ENCODE measurements at regions not wholly inside any gene's neighbourhood (a gene's known extent, or its start where the extent isn't known, plus 50 kb on each side); places are given as distances from the start of the nearest gene placed in this dataset.

DNA sequence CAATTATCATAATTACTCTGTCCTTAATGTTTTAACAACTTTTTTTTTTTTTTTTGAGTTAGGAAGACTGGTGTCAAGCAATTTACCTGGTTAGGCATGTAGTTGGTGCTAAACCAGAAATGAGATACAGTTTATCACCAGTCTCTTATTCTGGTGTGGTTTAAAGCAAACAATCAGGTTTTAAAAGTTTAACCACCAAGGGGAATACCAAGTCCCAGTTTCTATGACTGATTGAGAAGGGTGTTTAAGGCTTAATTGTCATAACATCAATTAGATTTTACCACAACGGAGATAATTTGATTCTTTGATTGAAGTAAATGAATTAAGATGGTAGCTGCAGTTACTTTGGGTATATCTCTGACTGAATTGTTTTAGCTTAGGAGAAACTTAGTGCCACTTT lies 197.8 kb downstream of the TFAP2B start:
- no peak for DNase-seq (ENCODE audit: low spot score, unreplicated experiment)
- Mint-ChIP-seq H3K4me3 (ENCODE audit: low read depth) (no peak overlapping the region), H3K4me1 (ENCODE audit: low read depth) (no peaks in the 10 kb centered on the region), H3K9me3 (ENCODE audit: low read depth) (no peaks in the 10 kb centered on the region), H3K36me3 (ENCODE audit: insufficient read depth) (no peaks in the 10 kb centered on the region), H3K27ac (no peak overlapping the region), H3K27me3 (no peaks in the 10 kb centered on the region)
- TF ChIP-seq, protein P1, sequence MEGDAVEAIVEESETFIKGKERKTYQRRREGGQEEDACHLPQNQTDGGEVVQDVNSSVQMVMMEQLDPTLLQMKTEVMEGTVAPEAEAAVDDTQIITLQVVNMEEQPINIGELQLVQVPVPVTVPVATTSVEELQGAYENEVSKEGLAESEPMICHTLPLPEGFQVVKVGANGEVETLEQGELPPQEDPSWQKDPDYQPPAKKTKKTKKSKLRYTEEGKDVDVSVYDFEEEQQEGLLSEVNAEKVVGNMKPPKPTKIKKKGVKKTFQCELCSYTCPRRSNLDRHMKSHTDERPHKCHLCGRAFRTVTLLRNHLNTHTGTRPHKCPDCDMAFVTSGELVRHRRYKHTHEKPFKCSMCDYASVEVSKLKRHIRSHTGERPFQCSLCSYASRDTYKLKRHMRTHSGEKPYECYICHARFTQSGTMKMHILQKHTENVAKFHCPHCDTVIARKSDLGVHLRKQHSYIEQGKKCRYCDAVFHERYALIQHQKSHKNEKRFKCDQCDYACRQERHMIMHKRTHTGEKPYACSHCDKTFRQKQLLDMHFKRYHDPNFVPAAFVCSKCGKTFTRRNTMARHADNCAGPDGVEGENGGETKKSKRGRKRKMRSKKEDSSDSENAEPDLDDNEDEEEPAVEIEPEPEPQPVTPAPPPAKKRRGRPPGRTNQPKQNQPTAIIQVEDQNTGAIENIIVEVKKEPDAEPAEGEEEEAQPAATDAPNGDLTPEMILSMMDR (IDR thresholded peaks at IDR 0.05; ENCODE audit: unreplicated experiment): no peak

DNA sequence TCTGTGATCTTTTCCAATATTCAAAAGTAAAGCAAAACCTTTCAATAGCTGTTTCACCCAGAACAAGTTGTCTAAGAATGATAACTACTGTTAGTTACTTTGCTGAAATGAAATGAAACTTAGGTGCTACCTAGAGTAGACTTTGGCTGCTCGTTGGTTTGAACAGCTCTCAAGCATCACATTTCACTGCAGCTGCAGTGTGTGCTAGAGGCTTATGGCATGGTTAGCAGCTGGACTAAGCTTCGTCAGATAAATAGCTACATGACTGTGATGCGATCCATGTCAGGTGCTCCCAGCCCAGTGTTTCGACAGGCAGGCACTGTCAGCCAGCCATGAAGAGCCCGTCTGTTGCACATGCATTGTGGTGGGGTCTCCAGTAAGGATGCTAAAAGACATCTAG lies 201.1 kb downstream of the TFAP2B start:
- Mint-ChIP-seq H3K4me3 (ENCODE audit: low read depth) (no peak overlapping the region), H3K27ac (no peak overlapping the region), H3K36me3 (ENCODE audit: insufficient read depth) (no peaks in the 10 kb centered on the region), H3K27me3 (no peaks in the 10 kb centered on the region), H3K4me1 (ENCODE audit: low read depth) (peaks cover 2% of the 10 kb centered on the region), H3K9me3 (ENCODE audit: low read depth) (no peaks in the 10 kb centered on the region)
- DNase-seq (ENCODE audit: low spot score, unreplicated experiment): no peak
- TF ChIP-seq, protein P1 (IDR thresholded peaks at IDR 0.05; ENCODE audit: unreplicated experiment): no peak

DNA sequence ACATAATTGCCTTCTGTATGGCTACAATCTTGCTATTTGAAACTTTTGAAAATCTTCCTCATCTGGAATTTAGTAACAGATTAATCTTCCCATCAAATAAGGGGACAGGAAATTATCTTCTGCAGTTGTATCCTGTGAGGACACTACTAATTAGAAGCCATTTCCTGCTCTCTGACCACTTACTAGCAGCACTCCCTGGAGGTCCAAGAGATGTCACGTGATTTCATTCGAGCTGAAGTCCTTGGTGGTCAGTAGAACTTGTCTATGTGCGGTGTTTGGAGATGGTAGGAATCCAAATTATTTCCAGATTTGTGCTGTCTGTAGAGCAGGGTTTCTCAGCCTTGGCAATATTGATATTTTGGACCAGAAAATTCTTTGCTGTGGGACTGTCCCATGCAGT lies 202.5 kb downstream of the TFAP2B start:
- no peak for DNase-seq (ENCODE audit: low spot score, unreplicated experiment)
- Mint-ChIP-seq H3K27ac (no peak overlapping the region), H3K36me3 (ENCODE audit: insufficient read depth) (no peaks in the 10 kb centered on the region), H3K4me3 (ENCODE audit: low read depth) (no peak overlapping the region), H3K9me3 (ENCODE audit: low read depth) (no peaks in the 10 kb centered on the region), H3K4me1 (ENCODE audit: low read depth) (peaks cover 2% of the 10 kb centered on the region), H3K27me3 (no peaks in the 10 kb centered on the region)
- TF ChIP-seq, protein P1 (IDR thresholded peaks at IDR 0.05; ENCODE audit: unreplicated experiment): no peak

DNA sequence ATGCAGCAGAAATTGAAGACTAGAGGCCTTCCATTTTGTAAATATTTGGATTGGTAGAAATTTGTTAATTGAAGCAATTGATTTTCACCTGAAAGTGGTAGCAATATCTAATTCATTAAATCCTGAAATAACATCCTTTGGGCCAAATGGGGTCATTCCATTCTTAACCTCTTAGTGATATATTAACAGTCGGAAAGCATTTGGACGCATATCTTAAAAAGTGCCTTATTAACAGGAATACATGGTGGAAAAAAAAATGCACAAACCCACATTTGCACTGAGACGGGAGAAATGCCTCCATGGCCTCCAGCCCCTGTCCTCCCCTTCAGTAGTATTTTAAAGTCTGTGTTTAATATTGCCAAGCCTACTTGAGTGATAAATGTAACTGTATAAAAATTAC lies 205.5 kb downstream of the TFAP2B start:
- Mint-ChIP-seq H3K36me3 (ENCODE audit: insufficient read depth) (no peaks in the 10 kb centered on the region), H3K4me1 (ENCODE audit: low read depth) (peaks cover 2% of the 10 kb centered on the region), H3K4me3 (ENCODE audit: low read depth) (no peak overlapping the region), H3K27ac (no peak overlapping the region), H3K9me3 (ENCODE audit: low read depth) (no peaks in the 10 kb centered on the region), H3K27me3 (no peaks in the 10 kb centered on the region)
- DNase-seq (ENCODE audit: low spot score, unreplicated experiment): no peak
- TF ChIP-seq, protein P1 (IDR thresholded peaks at IDR 0.05; ENCODE audit: unreplicated experiment): no peak

DNA sequence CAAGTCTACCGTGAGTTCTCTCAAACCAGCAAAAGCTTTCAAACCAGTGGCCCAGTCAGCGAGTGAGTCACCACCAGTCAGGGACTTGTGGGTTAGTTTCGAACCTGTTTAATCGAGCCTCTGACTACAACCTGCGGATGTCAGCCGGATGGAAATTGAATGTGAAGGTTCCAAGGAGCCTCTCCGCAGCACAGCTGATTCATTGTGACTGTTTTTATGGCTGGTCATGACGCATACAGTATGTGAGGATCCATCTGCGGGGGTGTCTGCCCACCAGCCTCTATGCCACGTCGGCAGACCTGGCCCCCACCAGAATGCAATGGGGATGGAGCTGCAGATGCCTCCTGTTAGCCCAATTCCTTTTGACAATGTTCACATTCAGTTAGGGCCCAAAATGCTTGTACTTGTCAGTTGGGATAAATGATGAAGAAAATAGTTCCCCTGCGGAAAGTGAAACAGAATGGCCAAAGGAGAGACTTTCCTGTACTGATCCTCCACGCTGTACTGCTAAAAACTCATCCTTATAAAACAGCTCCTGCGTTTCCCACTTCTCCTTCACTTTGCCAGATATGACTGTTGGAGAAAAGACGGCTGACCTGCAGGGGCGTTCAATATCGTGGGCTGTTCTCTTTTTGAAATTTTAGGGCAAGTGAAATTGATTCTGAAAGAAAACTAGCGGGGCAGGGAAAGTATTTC lies 206.6 kb downstream of the TFAP2B start:
- no peaks in the 10 kb centered on the region for H3K36me3 Mint-ChIP-seq (ENCODE audit: insufficient read depth)
- TF ChIP-seq, protein P1 (IDR thresholded peaks at IDR 0.05; ENCODE audit: unreplicated experiment): no peak
- H3K4me3 Mint-ChIP-seq (ENCODE audit: low read depth): no peak overlapping the region
- no peaks in the 10 kb centered on the region for H3K27me3 Mint-ChIP-seq
- peaks cover 2% of the 10 kb centered on the region for H3K4me1 Mint-ChIP-seq (ENCODE audit: low read depth)
- no peaks in the 10 kb centered on the region for H3K9me3 Mint-ChIP-seq (ENCODE audit: low read depth)
- H3K27ac Mint-ChIP-seq: peak overlapping the region; percentile 37
- DNase-seq (ENCODE audit: low spot score, unreplicated experiment): no peak
